Adrenal gland (tissue), 5 donors: ENCODE measurements at regions not wholly inside any gene's neighbourhood (a gene's known extent, or its start where the extent isn't known, plus 50 kb on each side); places are given as distances from the start of the nearest gene placed in this dataset.

Source experiments
- CTCF ChIP-seq, 6 experiments: fragments of 450-650 bp in 4 of 6; fragments of 200-600 bp in 2 of 6; sonication (generic) in 1 of 6; IDR thresholded peaks; 1 replicate in 5 of 6; 2 replicates in 1 of 6; pipeline versions ENCODE4 v1.5.1 to v1.8.0; 2016 to 2021; ENCODE audit warnings: antibody characterized with exemption in 6 of 6, mild to moderate bottlenecking in 2 of 6, moderate library complexity in 1 of 6
- POLR2A ChIP-seq, 2 donors: fragments of 450-650 bp; IDR thresholded peaks; one replicate each; pipeline ENCODE4 v1.6.1; 2017; ENCODE audit warnings: antibody characterized with exemption in 2 of 2, mild to moderate bottlenecking in 2 of 2, moderate library complexity in 1 of 2
- donor health status: DM: no; HTN: no; CAD: no.

- TF ChIP-seq CTCF (IDR thresholded peaks at IDR 0.05) (no peak), POLR2A (IDR thresholded peaks at IDR 0.05) (no peak)
Observed at GRCh38 chr20:6835609-6836008, 68.1 kb downstream of the BMP2 start.
